ENCODE measurements at regions not wholly inside any gene's neighbourhood (a gene's known extent, or its start where the extent isn't known, plus 50 kb on each side); places are given as distances from the start of the nearest gene placed in this dataset.

DNA sequence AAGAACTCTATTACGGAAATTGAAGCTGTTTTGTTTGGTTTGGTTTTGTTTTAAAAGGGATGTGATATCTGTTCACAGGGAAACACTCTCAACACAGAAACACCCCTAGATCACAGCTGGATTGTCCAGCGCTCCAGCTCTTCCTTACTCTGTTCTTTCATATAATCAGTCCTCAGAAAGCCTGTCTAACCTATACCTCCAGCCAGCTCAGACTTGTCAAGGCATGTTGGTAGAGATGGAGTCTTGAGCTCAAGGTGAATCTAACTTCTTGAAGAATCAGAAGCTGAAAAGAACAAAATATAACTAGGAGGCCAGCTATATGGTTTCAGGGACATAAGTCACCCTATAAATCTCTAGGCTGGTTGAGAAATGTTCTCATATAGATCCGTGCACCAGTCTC is 110.2 kb upstream of the EPHA3 start:
- no peak for TF ChIP-seq POLR2AphosphoS5 (IDR thresholded peaks at IDR 0.05; ENCODE audit: low read depth, low read length)
- no peak for TF ChIP-seq POLR2A (IDR thresholded peaks at IDR 0.05; ENCODE audit: low read depth, low read length)
- TF ChIP-seq TAF1 (IDR thresholded peaks at IDR 0.05; ENCODE audit: low read depth, low read length) = no peak
- no peak for TF ChIP-seq PAX5 (IDR thresholded peaks at IDR 0.05; ENCODE audit: insufficient read depth, low read length, severe bottlenecking)

Data from GM12891 (cell line).